ENCODE measurements at regions not wholly inside any gene's neighbourhood (a gene's known extent, or its start where the extent isn't known, plus 50 kb on each side); places are given as distances from the start of the nearest gene placed in this dataset.

- TF ChIP-seq CTCF (IDR thresholded peaks at IDR 0.05; ENCODE audit: insufficient read depth, low read length): no peak
- no peak for TF ChIP-seq POLR2AphosphoS5 (IDR thresholded peaks at IDR 0.05; ENCODE audit: low read depth)
- TF ChIP-seq REST (IDR thresholded peaks at IDR 0.05; ENCODE audit: insufficient replicate concordance, low read depth): no peak
Measured at GRCh38 chr18:30455741-30456140, 586.8 kb downstream of the DSC3 start.
